H1 (cell line): ENCODE measurements at regions not wholly inside any gene's neighbourhood (a gene's known extent, or its start where the extent isn't known, plus 50 kb on each side); places are given as distances from the start of the nearest gene placed in this dataset.

ENCODE experiments used
- CTCF ChIA-PET: fragments of 300-600 bp; sonication (Branson Sonifier 250); formaldehyde crosslinking; loops from one replicate; lab custom pipeline; 2021; ENCODE audit not compliant: partially characterized antibody; lab: Charles Lee
- POLR2A ChIA-PET: fragments of 300-600 bp; sonication (Branson Sonifier 250); formaldehyde crosslinking; loops from one replicate; lab custom pipeline; 2021; ENCODE audit warnings: inconsistent platforms; ENCODE audit not compliant: partially characterized antibody; lab: Charles Lee
- DNase-seq, 2 experiments: peaks; one replicate each; pipeline versions ENCODE4 v3.0.0 to v3.0.0-alpha.2; 2010 to 2022; ENCODE audit warnings: low spot score in 2 of 2, low read depth in 1 of 2, mixed read lengths in 1 of 2
- FAIRE-seq: peaks from 2 replicates; lab custom pipeline; 2011; peaks lifted over from hg19 to GRCh38; lab: Jason Lieb, UNC
- H2AFZ ChIP-seq: 2 replicates; pipeline ENCODE4 v1.8.1; 2012; ENCODE audit warnings: low read length, inconsistent platforms
- H2AK5ac ChIP-seq: 2 replicates; pipeline ENCODE4 v1.6.1; 2013; ENCODE audit warnings: low read depth, low read length
- H2BK120ac ChIP-seq: replicated peaks from 2 replicates; pipeline ENCODE3; 2013; ENCODE audit warnings: low read depth, low read length, inconsistent platforms
- H2BK12ac ChIP-seq: 2 replicates; pipeline ENCODE4 v1.6.1; 2013; ENCODE audit warnings: low read depth, low read length
- H2BK15ac ChIP-seq: 2 replicates; pipeline ENCODE4 v1.6.1; 2013; ENCODE audit warnings: low read length
- H2BK20ac ChIP-seq: 2 replicates; pipeline ENCODE4 v1.6.1; 2013; ENCODE audit warnings: low read length
- H2BK5ac ChIP-seq: 2 replicates; pipeline ENCODE4 v1.6.1; 2013; ENCODE audit warnings: low read depth, low read length
- H3K14ac ChIP-seq: 2 replicates; pipeline ENCODE4 v1.6.1; 2013; ENCODE audit warnings: inconsistent platforms; ENCODE audit not compliant: insufficient read length
- H3K18ac ChIP-seq: 2 replicates; pipeline ENCODE4 v1.6.1; 2013; ENCODE audit warnings: low read length; ENCODE audit errors: extremely low read depth
- H3K23ac ChIP-seq: 2 replicates; pipeline ENCODE4 v1.6.1; 2013; ENCODE audit warnings: inconsistent platforms; ENCODE audit not compliant: insufficient read length
- H3K23me2 ChIP-seq: 2 replicates; pipeline ENCODE4 v1.6.1; 2013; ENCODE audit warnings: low read depth, low read length
- H3K27ac ChIP-seq: 2 replicates; pipeline ENCODE4 v1.6.1; 2011; ENCODE audit warnings: low read depth, low read length, inconsistent platforms
- H3K27me3 ChIP-seq, 4 experiments: replicated peaks in 1 of 4; 1 replicate in 1 of 4; 2 replicates in 3 of 4; pipeline versions ENCODE4 v1.6.1 to v1.8.1; 2011 to 2013; ENCODE audit warnings: low read length in 3 of 4, mild to moderate bottlenecking in 3 of 4, inconsistent platforms in 2 of 4, mixed read lengths in 2 of 4, moderate library complexity in 1 of 4; ENCODE audit not compliant: control insufficient read depth in 3 of 4, insufficient read depth in 3 of 4; ENCODE audit errors: extremely low read depth in 1 of 4
- H3K36me3 ChIP-seq, 4 experiments: 2 replicates each; pipeline versions ENCODE4 v1.6.1 to v1.8.1; 2011 to 2013; ENCODE audit warnings: mild to moderate bottlenecking in 4 of 4, low read length in 3 of 4, moderate library complexity in 2 of 4, control low read depth in 1 of 4, inconsistent platforms in 1 of 4; ENCODE audit not compliant: insufficient read depth in 4 of 4, control insufficient read depth in 2 of 4
- H3K4ac ChIP-seq: replicated peaks from 2 replicates; pipeline ENCODE3; 2013; ENCODE audit warnings: low read length, low read depth, mixed read lengths, inconsistent platforms; ENCODE audit not compliant: insufficient read length
- H3K4me1 ChIP-seq, 4 experiments: replicated peaks in 1 of 4; 1 replicate in 1 of 4; 2 replicates in 3 of 4; pipeline versions ENCODE4 v1.6.1 to v1.8.1; 2011 to 2013; ENCODE audit warnings: low read length in 3 of 4, inconsistent platforms in 2 of 4, mixed read lengths in 1 of 4; ENCODE audit not compliant: insufficient read depth in 4 of 4, control insufficient read depth in 3 of 4
- H3K4me2 ChIP-seq, 2 experiments: 2 replicates each; pipeline versions ENCODE4 v1.6.1 to v1.8.1; 2011 to 2013; ENCODE audit warnings: low read depth in 2 of 2, low read length in 2 of 2, control low read depth in 1 of 2, inconsistent platforms in 1 of 2, mild to moderate bottlenecking in 1 of 2; ENCODE audit not compliant: insufficient read depth in 1 of 2
- H3K4me3 ChIP-seq, 4 experiments: fragments of 200-600, 300-600 bp in 1 of 4; sonication (generic), shearing (Covaris generic), sonication (Bioruptor Twin) in 1 of 4; 2 replicates each; pipeline versions ENCODE4 v1.5.1 to v1.8.1; 2011 to 2016; ENCODE audit warnings: low read length in 4 of 4, low read depth in 3 of 4, control low read depth in 2 of 4, inconsistent platforms in 2 of 4, mild to moderate bottlenecking in 2 of 4, mixed read lengths in 1 of 4, moderate library complexity in 1 of 4; ENCODE audit not compliant: insufficient read depth in 2 of 4; ENCODE audit errors: extremely low read depth in 1 of 4
- H3K56ac ChIP-seq: replicated peaks from 2 replicates; pipeline ENCODE3; 2013; ENCODE audit warnings: low read depth, mild to moderate bottlenecking, mixed read lengths, low read length, inconsistent platforms; ENCODE audit not compliant: insufficient read length
- H3K79me1 ChIP-seq: 2 replicates; pipeline ENCODE4 v1.6.1; 2013; ENCODE audit warnings: low read depth, low read length, control low read depth
- H3K79me2 ChIP-seq, 2 experiments: 2 replicates each; pipeline versions ENCODE4 v1.6.1 to v1.8.1; 2012 to 2013; ENCODE audit warnings: low read length in 2 of 2, mild to moderate bottlenecking in 2 of 2, inconsistent platforms in 1 of 2; ENCODE audit not compliant: insufficient read depth in 2 of 2, control insufficient read depth in 1 of 2
- H3K9ac ChIP-seq, 4 experiments: replicated peaks in 1 of 4; 1 replicate in 1 of 4; 2 replicates in 3 of 4; pipeline versions ENCODE4 v1.6.1 to v1.8.1; 2011 to 2013; ENCODE audit warnings: low read depth in 3 of 4, low read length in 3 of 4, control low read depth in 2 of 4, mild to moderate bottlenecking in 2 of 4, moderate library complexity in 2 of 4, inconsistent platforms in 1 of 4; ENCODE audit errors: extremely low read depth in 1 of 4
- H3K9me3 ChIP-seq, 2 experiments: 2 replicates each; pipeline versions ENCODE4 v1.6.1 to v1.8.1; 2012 to 2013; ENCODE audit warnings: mild to moderate bottlenecking in 2 of 2, moderate library complexity in 2 of 2, control low read depth in 1 of 2, inconsistent platforms in 1 of 2, low read depth in 1 of 2, low read length in 1 of 2, mixed read lengths in 1 of 2; ENCODE audit not compliant: insufficient read depth in 2 of 2
- H4K20me1 ChIP-seq, 2 experiments: replicated peaks in 1 of 2; 2 replicates each; pipeline versions ENCODE3 to v1.8.1; 2011 to 2013; ENCODE audit warnings: inconsistent platforms in 2 of 2, low read length in 2 of 2, mild to moderate bottlenecking in 1 of 2; ENCODE audit not compliant: insufficient read depth in 2 of 2, control insufficient read depth in 1 of 2
- H4K5ac ChIP-seq: 2 replicates; pipeline ENCODE4 v1.6.1; 2013; ENCODE audit warnings: low read length, low read depth, mixed read lengths, inconsistent platforms; ENCODE audit not compliant: insufficient read length
- H4K8ac ChIP-seq: 2 replicates; pipeline ENCODE4 v1.8.0; 2013; ENCODE audit warnings: mild to moderate bottlenecking, moderate library complexity, low read length, inconsistent platforms; ENCODE audit not compliant: insufficient read depth; ENCODE audit errors: extremely low read depth
- H4K91ac ChIP-seq: replicated peaks from 2 replicates; pipeline ENCODE3; 2013; ENCODE audit warnings: low read length, mixed read lengths, inconsistent platforms; ENCODE audit not compliant: insufficient read length
- EP300 ChIP-seq, 2 experiments: IDR thresholded peaks; 1 replicate in 1 of 2; 2 replicates in 1 of 2; pipeline ENCODE4 v1.6.1; 2011 to 2012; ENCODE audit warnings: low read depth in 2 of 2, low read length in 2 of 2, mild to moderate bottlenecking in 2 of 2, borderline replicate concordance in 1 of 2, inconsistent platforms in 1 of 2, moderate library complexity in 1 of 2
- FOSL1 ChIP-seq: IDR thresholded peaks from 2 replicates; pipeline ENCODE4 v1.6.1; 2011; ENCODE audit warnings: mild to moderate bottlenecking, low read depth, low read length, moderate library complexity; ENCODE audit not compliant: insufficient read depth
- MAX ChIP-seq: IDR thresholded peaks from 2 replicates; pipeline ENCODE4 v1.6.1; 2012; ENCODE audit warnings: inconsistent platforms
- NANOG ChIP-seq: IDR thresholded peaks from 2 replicates; pipeline ENCODE4 v1.6.1; 2011; ENCODE audit warnings: low read length, low read depth, mild to moderate bottlenecking, inconsistent platforms; ENCODE audit not compliant: insufficient read depth, poor library complexity, severe bottlenecking
- RAD21 ChIP-seq, 2 experiments: IDR thresholded peaks in 1 of 2; conservative IDR thresholded peaks in 1 of 2; 2 replicates each; pipeline ENCODE4 v1.6.1; 2011; ENCODE audit warnings: low read depth in 2 of 2, low read length in 2 of 2, improper control_type of control experiment in 1 of 2, inconsistent platforms in 1 of 2, mild to moderate bottlenecking in 1 of 2, moderate library complexity in 1 of 2
- SIN3A ChIP-seq, 2 experiments: IDR thresholded peaks in 1 of 2; conservative IDR thresholded peaks in 1 of 2; 2 replicates each; pipeline ENCODE4 v1.6.1; 2011 to 2012; ENCODE audit warnings: low read length in 2 of 2, improper control_type of control experiment in 1 of 2, low read depth in 1 of 2, mild to moderate bottlenecking in 1 of 2
- SIRT6 ChIP-seq: IDR thresholded peaks from one replicate; pipeline ENCODE4 v1.7.1; 2012; ENCODE audit warnings: low read length, inconsistent platforms
- SP1 ChIP-seq: IDR thresholded peaks from 2 replicates; pipeline ENCODE4 v1.6.1; 2011; ENCODE audit warnings: low read depth, low read length
- SP4 ChIP-seq: IDR thresholded peaks from 2 replicates; pipeline ENCODE4 v1.6.1; 2012; ENCODE audit warnings: low read length, inconsistent platforms
- SUZ12 ChIP-seq: fragments of 200-600 bp; sonication (generic); IDR thresholded peaks from 2 replicates; pipeline ENCODE4 v1.6.1; 2012; ENCODE audit warnings: mild to moderate bottlenecking, inconsistent platforms, low read length, moderate library complexity, mixed read lengths
- TCF12 ChIP-seq: IDR thresholded peaks from 2 replicates; pipeline ENCODE4 v1.6.1; 2011; ENCODE audit warnings: low read depth, mild to moderate bottlenecking, low read length
- TEAD4 ChIP-seq: IDR thresholded peaks from 2 replicates; pipeline ENCODE4 v1.6.1; 2012; ENCODE audit warnings: low read depth, low read length, inconsistent platforms, mixed read lengths
- ZNF274 ChIP-seq: IDR thresholded peaks from 2 replicates; pipeline ENCODE4 v1.7.0; 2012; ENCODE audit warnings: low read length, borderline replicate concordance; ENCODE audit errors: extremely low read depth
- WGBS, 2 experiments: shearing (Covaris generic) in 1 of 2; methylation state at CpG; one replicate each; pipeline versions ENCODE4 v1.1.6 to v1.1.7; 2013 to 2015; ENCODE audit warnings: low lambda C conversion rate in 2 of 2, mixed read lengths in 2 of 2, inconsistent platforms in 1 of 2, low coverage in 1 of 2, missing lambda C conversion rate in 1 of 2; ENCODE audit not compliant: insufficient replicate concordance in 2 of 2, insufficient coverage in 1 of 2, insufficient read length in 1 of 2; ENCODE audit errors: extremely low coverage in 1 of 2, missing lambda C conversion rate in 1 of 2; 5-methylcytosine and 5-hydroxymethylcytosine counted together

- no peak overlapping the region for H3K14ac ChIP-seq
- no peaks in the 10 kb centered on the region for H3K27me3 ChIP-seq
- WGBS, 2 experiments, result 73% methylated on average over 1 of the region's 1 CpG; no CpG with 5 or more reads in 1 of the 2 experiments
- peaks cover 1% of the 10 kb centered on the region; the same call in 1 of the 2 replicates for H3K23me2 ChIP-seq
- DNase-seq (no peak), FAIRE-seq (no peak)
- H2BK120ac ChIP-seq, result no peak overlapping the region
- ChIA-PET POLR2A (interaction anchor here (2.2 kb wide), 1 partner anchor 9 kb away, joined by 8 read pairs; no protein-coding TSS in a partner anchor), CTCF (interaction anchor here (1.3 to 1.7 kb wide), 3 partner anchors 10 to 521 kb away, joined by 4 to 8 read pairs (median 4); no protein-coding TSS in a partner anchor)
- H4K5ac ChIP-seq, result no peak overlapping the region
- peak overlapping the region; percentile 72 for H4K91ac ChIP-seq
- H2BK5ac ChIP-seq, result no peak overlapping the region
- peak overlapping the region in 1 of 2 experiments; percentile 30; a peak in 1 of 4 replicates for H3K4me2 ChIP-seq
- H3K56ac ChIP-seq, result no peak overlapping the region
- no peaks in the 10 kb centered on the region for H3K9me3 ChIP-seq
- H2BK15ac ChIP-seq, result no peak overlapping the region
- no peak overlapping the region for H3K4ac ChIP-seq
- H3K36me3 ChIP-seq, result no peaks in the 10 kb centered on the region
- H2BK12ac ChIP-seq, result no peak overlapping the region
- no peak overlapping the region for H3K27ac ChIP-seq
- no peak overlapping the region for H4K8ac ChIP-seq
- no peaks in the 10 kb centered on the region for H4K20me1 ChIP-seq
- no peak overlapping the region for H3K23ac ChIP-seq
- no peaks in the 10 kb centered on the region for H3K79me1 ChIP-seq
- peaks cover 0 to 16% (median 3%) of the 10 kb centered on the region in 4 experiments; a peak in 2 of 7 replicates for H3K4me1 ChIP-seq
- H3K18ac ChIP-seq, result 0 out of 2 replicates have a peak overlapping the region, but pooled peaks have one; percentile 39
- H2BK20ac ChIP-seq, result no peak overlapping the region
- H3K4me3 ChIP-seq, result no peak overlapping the region
- no peak overlapping the region for H2AK5ac ChIP-seq
- H2AFZ ChIP-seq, result no peak overlapping the region
- no peak overlapping the region for H3K9ac ChIP-seq
- H3K79me2 ChIP-seq, result no peaks in the 10 kb centered on the region
- TF ChIP-seq FOSL1 (no peak), SIN3A (conservative IDR thresholded peaks at IDR 0.05 in 1 of 2, IDR thresholded peaks at IDR 0.05 in 1 of 2; ENCODE audit: low read depth in 1 of 2, low read length in 2 of 2) (0 out of 4 replicates have a peak, but pooled peaks have one; percentile 24 to 54), SP1 (0 out of 2 replicates have a peak, but pooled peaks have one; percentile 20), RAD21 (IDR thresholded peaks at IDR 0.05 in 1 of 2, conservative IDR thresholded peaks at IDR 0.05 in 1 of 2; ENCODE audit: low read depth in 2 of 2, low read length in 2 of 2) (peak in 1 of 2 experiments; percentile 12; a peak in 1 of 4 replicates), TCF12 (0 out of 2 replicates have a peak, but pooled peaks have one; percentile 63), MAX (peak; percentile 44; the same call in 1 of the 2 replicates), ZNF274 (no peak), SP4 (no peak), SUZ12 (no peak), NANOG (no peak), TEAD4 (no peak), EP300 (IDR thresholded peaks at IDR 0.05; ENCODE audit: borderline replicate concordance in 1 of 2, low read depth in 2 of 2, low read length in 2 of 2) (0 out of 3 replicates have a peak, but pooled peaks of 1 of the 2 experiments have one; percentile 38), SIRT6 (no peak)
Observed at GRCh38 chr7:28900311-28900710, 57.8 kb downstream of the TRIL start.
